ENCODE measurements at regions not wholly inside any gene's neighbourhood (a gene's known extent, or its start where the extent isn't known, plus 50 kb on each side); places are given as distances from the start of the nearest gene placed in this dataset.

DNA sequence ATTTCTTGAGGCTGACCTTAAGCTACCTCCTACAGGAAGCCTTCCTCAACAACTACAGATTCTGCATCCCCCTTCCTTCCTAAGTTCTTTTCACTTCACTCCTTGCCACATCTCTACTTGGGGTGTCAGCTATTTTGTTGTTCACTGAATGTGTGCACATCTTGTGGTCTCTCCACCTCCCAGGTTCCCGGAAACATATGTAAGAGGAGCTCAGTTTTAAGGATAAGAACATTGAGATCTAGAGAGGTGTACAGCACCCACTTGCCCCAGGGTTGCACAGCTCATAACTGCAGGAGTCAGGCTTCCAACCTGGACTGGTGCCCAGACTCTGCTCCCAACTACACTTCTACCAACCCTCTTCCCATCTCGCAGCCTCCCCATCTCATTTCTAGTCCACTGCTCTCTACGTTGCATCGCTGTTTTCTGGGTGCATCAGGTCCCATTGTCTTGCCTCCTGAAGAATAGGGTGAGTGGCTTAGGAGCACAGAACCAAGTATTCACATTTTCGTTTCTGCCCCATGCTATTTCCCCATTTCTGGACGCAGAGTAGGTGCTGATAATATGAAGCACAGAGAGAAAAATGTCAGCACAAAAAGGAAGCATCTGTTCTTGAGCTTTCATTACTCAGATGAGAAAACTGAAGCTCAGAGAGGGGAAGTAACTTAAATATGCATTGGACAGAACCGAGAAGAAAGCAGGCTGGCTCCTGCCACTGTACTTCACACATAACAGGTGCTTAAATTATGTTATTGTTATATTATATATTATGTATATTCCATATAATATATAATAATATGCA lies 292.0 kb upstream of the CCL2 start:
- H2BK20ac ChIP-seq (ENCODE audit: low read depth, low read length) = no peak overlapping the region
- no peaks in the 10 kb centered on the region for H4K20me1 ChIP-seq (ENCODE audit: insufficient read depth, low read length)
- WGBS, 2 experiments (ENCODE audit: extremely low coverage in 2 of 2, insufficient read length in 1 of 2) = no CpG with 5 or more reads among the region's 7 CpGs
- H3K4me3 ChIP-seq (ENCODE audit: insufficient read depth, low read depth, low read length) = no peak overlapping the region
- H3K36me3 ChIP-seq (ENCODE audit: control insufficient read depth, insufficient read depth, low read length) = no peaks in the 10 kb centered on the region
- TF ChIP-seq, protein P1, sequence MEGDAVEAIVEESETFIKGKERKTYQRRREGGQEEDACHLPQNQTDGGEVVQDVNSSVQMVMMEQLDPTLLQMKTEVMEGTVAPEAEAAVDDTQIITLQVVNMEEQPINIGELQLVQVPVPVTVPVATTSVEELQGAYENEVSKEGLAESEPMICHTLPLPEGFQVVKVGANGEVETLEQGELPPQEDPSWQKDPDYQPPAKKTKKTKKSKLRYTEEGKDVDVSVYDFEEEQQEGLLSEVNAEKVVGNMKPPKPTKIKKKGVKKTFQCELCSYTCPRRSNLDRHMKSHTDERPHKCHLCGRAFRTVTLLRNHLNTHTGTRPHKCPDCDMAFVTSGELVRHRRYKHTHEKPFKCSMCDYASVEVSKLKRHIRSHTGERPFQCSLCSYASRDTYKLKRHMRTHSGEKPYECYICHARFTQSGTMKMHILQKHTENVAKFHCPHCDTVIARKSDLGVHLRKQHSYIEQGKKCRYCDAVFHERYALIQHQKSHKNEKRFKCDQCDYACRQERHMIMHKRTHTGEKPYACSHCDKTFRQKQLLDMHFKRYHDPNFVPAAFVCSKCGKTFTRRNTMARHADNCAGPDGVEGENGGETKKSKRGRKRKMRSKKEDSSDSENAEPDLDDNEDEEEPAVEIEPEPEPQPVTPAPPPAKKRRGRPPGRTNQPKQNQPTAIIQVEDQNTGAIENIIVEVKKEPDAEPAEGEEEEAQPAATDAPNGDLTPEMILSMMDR (conservative IDR thresholded peaks at IDR 0.05; ENCODE audit: low read depth, low read length) = no peak
- TF ChIP-seq FOS (IDR thresholded peaks at IDR 0.05; ENCODE audit: low read depth, low read length) (no peak), CEBPB (IDR thresholded peaks at IDR 0.05; ENCODE audit: low read depth, low read length) (no peak), RAD21 (IDR thresholded peaks at IDR 0.05; ENCODE audit: low read length) (no peak), POLR2A (IDR thresholded peaks at IDR 0.05; ENCODE audit: low read depth, low read length) (no peak), BHLHE40 (IDR thresholded peaks at IDR 0.05; ENCODE audit: low read depth, low read length) (no peak), SMC3 (IDR thresholded peaks at IDR 0.05; ENCODE audit: low read depth, low read length) (no peak), MAZ (IDR thresholded peaks at IDR 0.05; ENCODE audit: borderline replicate concordance, low read depth, low read length) (no peak), RCOR1 (IDR thresholded peaks at IDR 0.05; ENCODE audit: insufficient replicate concordance, low read length) (no peak), MAFK (IDR thresholded peaks at IDR 0.05; ENCODE audit: low read depth, low read length) (no peak)
- TF ChIP-seq, protein P2, sequence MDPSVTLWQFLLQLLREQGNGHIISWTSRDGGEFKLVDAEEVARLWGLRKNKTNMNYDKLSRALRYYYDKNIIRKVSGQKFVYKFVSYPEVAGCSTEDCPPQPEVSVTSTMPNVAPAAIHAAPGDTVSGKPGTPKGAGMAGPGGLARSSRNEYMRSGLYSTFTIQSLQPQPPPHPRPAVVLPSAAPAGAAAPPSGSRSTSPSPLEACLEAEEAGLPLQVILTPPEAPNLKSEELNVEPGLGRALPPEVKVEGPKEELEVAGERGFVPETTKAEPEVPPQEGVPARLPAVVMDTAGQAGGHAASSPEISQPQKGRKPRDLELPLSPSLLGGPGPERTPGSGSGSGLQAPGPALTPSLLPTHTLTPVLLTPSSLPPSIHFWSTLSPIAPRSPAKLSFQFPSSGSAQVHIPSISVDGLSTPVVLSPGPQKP (IDR thresholded peaks at IDR 0.05; ENCODE audit: borderline replicate concordance, low read depth, low read length) = no peak
- DNase-seq (no peak), ATAC-seq (ENCODE audit: low read depth) (no peak)
- no peak overlapping the region for H2BK120ac ChIP-seq (ENCODE audit: low read depth, low read length)
- no peak overlapping the region for H3K14ac ChIP-seq (replicated peaks; ENCODE audit: low read depth, low read length)
- dilution Hi-C loops (cut with HindIII; ENCODE audit: low sequenced_read_pairs, unreplicated experiment) (no loop called here), intact Hi-C loops (cut with micrococcal nuclease) (no loop called here), in situ Hi-C loops (cut with MboI; ENCODE audit: low sequenced_read_pairs) (no loop called here)
- H3K56ac ChIP-seq (ENCODE audit: extremely low read depth, insufficient read depth, low read length) = no peak overlapping the region
- no peak overlapping the region for H4K8ac ChIP-seq (ENCODE audit: low read depth in 2 of 2, low read length in 2 of 2)
- H4K5ac ChIP-seq (ENCODE audit: low read depth, low read length) = no peak overlapping the region
- no peak overlapping the region for H3K9ac ChIP-seq (ENCODE audit: low read depth, low read length)
- H3K79me1 ChIP-seq (ENCODE audit: low read depth in 1 of 2, low read length in 2 of 2) = no peaks in the 10 kb centered on the region
- no peak overlapping the region for H3K4me2 ChIP-seq (ENCODE audit: low read depth, low read length)
- ChIA-PET POLR2A (ENCODE audit: unreplicated experiment) (no interaction called here), CTCF (no interaction called here)
- H3K9me3 ChIP-seq (ENCODE audit: control insufficient read depth, insufficient read depth, low read length) = no peaks in the 10 kb centered on the region
- H4K91ac ChIP-seq (ENCODE audit: insufficient read depth, low read depth, low read length) = no peak overlapping the region
- H3K4me1 ChIP-seq (ENCODE audit: control insufficient read depth, insufficient read depth, low read length) = no peaks in the 10 kb centered on the region
- no peak overlapping the region for H3K27ac ChIP-seq (ENCODE audit: insufficient read depth, low read length)
- no peak overlapping the region for H2BK5ac ChIP-seq (ENCODE audit: low read depth, low read length, poor library complexity, severe bottlenecking)
- no peak overlapping the region for H2BK15ac ChIP-seq (ENCODE audit: low read depth, low read length)
- no peaks in the 10 kb centered on the region for H3K9me1 ChIP-seq (ENCODE audit: insufficient read depth, low read length)
- BruUV-seq (replicated peaks) = no TSS peak
- H2AK5ac ChIP-seq (ENCODE audit: low read depth, low read length) = no peak overlapping the region
- no peak overlapping the region for H3K4ac ChIP-seq (ENCODE audit: low read depth, low read length)
- no peak overlapping the region for H2AK9ac ChIP-seq (replicated peaks; ENCODE audit: low read depth, low read length, poor library complexity)
- no peaks in the 10 kb centered on the region for H3K27me3 ChIP-seq (ENCODE audit: control insufficient read depth, insufficient read depth, low read length)
- H2AFZ ChIP-seq (replicated peaks; ENCODE audit: low read length, poor library complexity) = no peak overlapping the region
- H3K23ac ChIP-seq (ENCODE audit: low read depth, low read length) = no peak overlapping the region
- H3K18ac ChIP-seq (ENCODE audit: low read depth, low read length) = no peak overlapping the region

All from IMR-90 (cell line).